22Rv1 (cell line): ENCODE measurements at regions not wholly inside any gene's neighbourhood (a gene's known extent, or its start where the extent isn't known, plus 50 kb on each side); places are given as distances from the start of the nearest gene placed in this dataset.

Experiments
- H3K27ac ChIP-seq: fragments of 450-650 bp; 2 replicates; pipeline ENCODE4 v1.5.1; 2017
- ZFX ChIP-seq: fragments of 450-650 bp; IDR thresholded peaks from 2 replicates; pipeline ENCODE4 v1.6.1; 2017; ENCODE audit warnings: antibody characterized with exemption, borderline replicate concordance
- TF ChIP-seq, protein P1 (sequence below): fragments of 450-650 bp; IDR thresholded peaks from 2 replicates; pipeline ENCODE4 v1.5.1; 2017; ENCODE audit warnings: mild to moderate bottlenecking

DNA sequence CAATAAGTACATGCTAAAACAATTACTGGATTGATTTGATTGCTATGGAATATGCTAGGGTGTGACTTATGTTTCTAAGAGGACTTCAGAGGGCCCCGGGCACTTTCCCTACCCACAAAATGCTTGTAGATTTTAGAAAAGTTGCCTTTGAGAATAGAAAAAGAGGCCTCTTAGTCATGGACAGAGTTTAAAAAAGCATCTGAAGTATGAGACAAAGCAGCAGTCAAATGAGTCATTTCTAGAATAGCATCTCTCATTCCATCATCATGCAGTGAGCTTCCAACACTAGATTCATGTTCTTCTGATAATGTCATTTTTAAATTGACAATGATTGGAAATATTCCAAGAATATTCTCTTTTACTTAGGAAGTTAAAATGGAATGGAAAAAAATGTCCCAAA lies 675.1 kb upstream of the PCDH15 start:
- TF ChIP-seq, protein P1, sequence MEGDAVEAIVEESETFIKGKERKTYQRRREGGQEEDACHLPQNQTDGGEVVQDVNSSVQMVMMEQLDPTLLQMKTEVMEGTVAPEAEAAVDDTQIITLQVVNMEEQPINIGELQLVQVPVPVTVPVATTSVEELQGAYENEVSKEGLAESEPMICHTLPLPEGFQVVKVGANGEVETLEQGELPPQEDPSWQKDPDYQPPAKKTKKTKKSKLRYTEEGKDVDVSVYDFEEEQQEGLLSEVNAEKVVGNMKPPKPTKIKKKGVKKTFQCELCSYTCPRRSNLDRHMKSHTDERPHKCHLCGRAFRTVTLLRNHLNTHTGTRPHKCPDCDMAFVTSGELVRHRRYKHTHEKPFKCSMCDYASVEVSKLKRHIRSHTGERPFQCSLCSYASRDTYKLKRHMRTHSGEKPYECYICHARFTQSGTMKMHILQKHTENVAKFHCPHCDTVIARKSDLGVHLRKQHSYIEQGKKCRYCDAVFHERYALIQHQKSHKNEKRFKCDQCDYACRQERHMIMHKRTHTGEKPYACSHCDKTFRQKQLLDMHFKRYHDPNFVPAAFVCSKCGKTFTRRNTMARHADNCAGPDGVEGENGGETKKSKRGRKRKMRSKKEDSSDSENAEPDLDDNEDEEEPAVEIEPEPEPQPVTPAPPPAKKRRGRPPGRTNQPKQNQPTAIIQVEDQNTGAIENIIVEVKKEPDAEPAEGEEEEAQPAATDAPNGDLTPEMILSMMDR = no peak
- no peak for TF ChIP-seq ZFX
- no peak overlapping the region for H3K27ac ChIP-seq

DNA sequence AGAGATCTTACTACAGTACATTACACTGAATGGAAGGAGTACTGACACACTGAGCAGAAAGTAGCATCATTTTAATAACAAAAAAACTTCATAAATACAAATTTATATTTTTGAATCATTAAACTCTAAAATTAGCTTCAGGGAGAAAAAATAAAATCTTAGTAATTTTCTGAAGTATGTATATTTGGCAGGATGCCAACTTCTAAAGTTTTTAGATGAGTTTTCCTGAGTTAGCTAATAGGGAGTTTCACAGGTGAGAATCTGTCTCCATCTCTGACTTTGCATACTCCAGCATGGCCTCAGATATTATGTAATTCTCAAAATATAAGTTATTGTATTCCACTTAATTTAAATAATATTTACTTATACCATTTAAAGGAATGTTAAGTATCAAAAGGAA lies 673.2 kb upstream of the PCDH15 start:
- H3K27ac ChIP-seq = no peak overlapping the region
- TF ChIP-seq, protein P1 = no peak
- no peak for TF ChIP-seq ZFX

DNA sequence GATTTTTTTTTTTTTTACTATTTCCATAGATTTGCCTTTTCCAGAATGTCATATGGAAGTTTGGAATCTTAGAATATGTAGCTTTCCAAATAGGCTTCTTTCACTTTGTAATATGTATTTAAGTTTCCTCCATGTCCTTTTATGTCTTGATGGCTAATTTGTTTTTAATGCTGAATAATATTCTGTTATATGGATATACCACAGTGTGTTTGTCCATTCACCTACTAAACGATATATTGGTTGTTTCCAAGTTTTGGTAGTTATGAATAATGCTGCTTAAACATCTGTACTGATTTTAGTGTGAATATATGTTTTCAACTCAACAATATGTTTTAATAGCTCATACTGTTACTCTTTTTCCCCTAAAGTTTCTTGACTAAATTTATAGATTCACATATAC lies 669.8 kb upstream of the PCDH15 start:
- TF ChIP-seq, protein P1 = no peak
- TF ChIP-seq ZFX = no peak
- H3K27ac ChIP-seq = no peak overlapping the region

DNA sequence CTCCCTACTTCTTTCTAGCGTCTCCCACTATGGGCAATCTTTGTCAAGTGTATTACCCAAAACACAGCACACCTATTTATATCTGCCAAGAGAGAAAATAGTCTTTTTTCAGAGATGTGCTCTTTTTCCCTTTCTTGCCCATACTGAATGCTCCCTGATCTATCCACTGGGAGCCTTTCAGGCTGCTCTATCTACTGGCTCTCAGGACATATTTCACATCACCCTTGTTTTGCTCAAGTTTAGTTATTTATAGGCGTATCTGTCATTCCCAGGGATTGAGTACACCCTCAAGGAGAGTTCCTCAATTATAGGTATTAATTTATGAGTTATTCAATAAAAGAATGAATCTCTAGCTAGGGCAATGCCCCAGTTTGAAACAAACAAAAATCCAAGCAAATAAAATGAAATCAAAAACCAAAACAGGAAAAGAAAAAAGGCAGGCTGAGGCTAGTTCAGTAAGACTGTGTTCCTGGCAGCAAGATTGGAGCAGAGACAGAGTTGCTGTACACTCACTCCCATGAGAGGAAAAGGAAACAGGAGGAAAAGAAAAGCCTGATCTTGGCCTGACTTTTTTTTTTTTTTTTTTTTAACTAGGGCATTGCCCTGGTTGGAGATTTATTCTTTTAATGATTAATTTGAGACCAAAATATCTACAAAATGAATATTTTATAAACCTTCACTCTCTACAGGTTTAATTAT lies 665.9 kb upstream of the PCDH15 start:
- TF ChIP-seq, protein P1 = no peak
- TF ChIP-seq ZFX = no peak
- H3K27ac ChIP-seq = no peak overlapping the region

DNA sequence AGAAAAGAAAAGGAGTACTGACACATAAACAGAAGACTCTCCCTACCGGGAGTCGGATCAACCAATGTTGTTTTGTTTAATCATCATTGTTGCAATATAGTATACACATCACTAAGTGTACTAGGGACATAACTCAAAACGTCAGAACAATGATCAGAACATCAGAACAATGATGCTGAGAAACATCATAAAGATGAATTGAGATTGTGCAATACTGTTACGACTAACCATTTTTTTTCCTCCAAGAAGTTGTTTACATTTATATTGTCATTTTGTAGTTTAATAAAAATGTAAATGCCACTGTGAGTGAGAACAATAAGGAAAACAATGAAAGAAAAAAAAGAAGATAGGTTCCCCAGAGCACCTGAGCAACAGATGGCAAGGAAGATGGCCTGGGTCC lies 663.1 kb upstream of the PCDH15 start:
- no peak overlapping the region for H3K27ac ChIP-seq
- no peak for TF ChIP-seq ZFX
- TF ChIP-seq, protein P1 = no peak

DNA sequence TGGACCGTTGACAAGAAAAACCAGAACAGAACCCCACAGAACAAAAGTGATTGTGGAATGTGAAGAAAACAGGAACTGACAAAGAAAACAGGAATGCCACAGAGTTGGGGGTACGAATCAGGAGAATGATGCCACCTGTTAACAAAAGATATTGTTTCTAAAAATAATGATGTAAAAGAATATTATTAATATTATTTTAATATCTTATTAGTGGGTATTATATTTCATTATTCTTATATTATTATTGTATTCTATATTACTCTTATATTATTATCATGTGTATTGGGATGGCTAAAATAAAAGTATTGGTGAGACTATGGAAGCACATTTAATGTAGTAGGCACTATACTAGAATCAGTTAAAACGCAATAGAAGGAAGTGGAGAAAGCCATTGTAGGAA lies 659.0 kb upstream of the PCDH15 start:
- no peak overlapping the region for H3K27ac ChIP-seq
- no peak for TF ChIP-seq ZFX
- TF ChIP-seq, protein P1 = no peak

DNA sequence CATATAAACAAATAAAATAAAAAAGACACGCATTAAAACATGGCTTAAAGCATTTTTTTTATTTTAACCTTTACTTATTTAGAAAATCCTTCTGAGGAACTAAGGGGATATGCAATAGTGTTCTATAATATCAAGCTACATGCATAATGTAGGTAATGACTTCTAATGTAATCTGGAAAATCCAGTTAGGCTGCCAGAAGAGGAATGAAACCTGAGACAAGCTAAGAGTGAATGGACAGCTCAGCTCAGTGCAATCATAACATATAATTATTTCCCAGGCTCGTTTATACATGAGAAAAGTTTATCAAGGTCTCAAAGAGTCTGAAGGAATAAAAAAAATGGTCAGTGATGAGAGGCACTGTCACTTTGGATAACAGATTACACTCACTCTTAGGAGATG lies 649.0 kb upstream of the PCDH15 start:
- H3K27ac ChIP-seq = no peak overlapping the region
- TF ChIP-seq ZFX = no peak
- TF ChIP-seq, protein P1 = no peak
